GM18873 (cell line): ENCODE measurements at regions not wholly inside any gene's neighbourhood (a gene's known extent, or its start where the extent isn't known, plus 50 kb on each side); places are given as distances from the start of the nearest gene placed in this dataset.
"Not testable (repeated sequence)": the region's sequence is repeated elsewhere in the genome, so short reads cannot be mapped to it uniquely, and the experiment has no call there.

ENCODE experiments used
- ATAC-seq: cut with Tn5 transposase; IDR thresholded peaks from one replicate; pipeline ENCODE4 v1.9.1; 2021; ENCODE audit warnings: mild to moderate bottlenecking, moderate library complexity, moderate number of reproducible peaks; ENCODE audit not compliant: unreplicated experiment, low FRiP score

DNA sequence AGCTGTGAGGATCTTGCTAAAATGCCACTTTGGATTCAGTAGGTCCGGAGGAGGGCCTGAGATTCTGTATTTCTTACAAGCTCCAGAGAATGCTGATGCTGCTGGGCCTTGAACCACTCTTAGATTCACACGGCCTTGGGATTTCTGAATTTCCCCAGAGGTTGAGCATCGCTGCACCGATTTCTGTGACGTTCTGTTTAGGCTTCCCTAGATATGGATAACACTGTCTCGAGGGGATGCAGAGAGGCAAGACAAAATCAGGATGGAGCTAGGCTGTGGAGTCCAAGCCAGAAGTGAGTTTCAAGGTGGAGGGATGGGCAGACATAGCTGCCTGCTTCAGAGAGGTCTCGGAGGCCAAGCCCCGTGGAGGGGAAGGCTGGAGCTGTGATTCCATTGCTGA, 415.9 kb upstream of the PROX1 start:
- ATAC-seq = no peak

DNA sequence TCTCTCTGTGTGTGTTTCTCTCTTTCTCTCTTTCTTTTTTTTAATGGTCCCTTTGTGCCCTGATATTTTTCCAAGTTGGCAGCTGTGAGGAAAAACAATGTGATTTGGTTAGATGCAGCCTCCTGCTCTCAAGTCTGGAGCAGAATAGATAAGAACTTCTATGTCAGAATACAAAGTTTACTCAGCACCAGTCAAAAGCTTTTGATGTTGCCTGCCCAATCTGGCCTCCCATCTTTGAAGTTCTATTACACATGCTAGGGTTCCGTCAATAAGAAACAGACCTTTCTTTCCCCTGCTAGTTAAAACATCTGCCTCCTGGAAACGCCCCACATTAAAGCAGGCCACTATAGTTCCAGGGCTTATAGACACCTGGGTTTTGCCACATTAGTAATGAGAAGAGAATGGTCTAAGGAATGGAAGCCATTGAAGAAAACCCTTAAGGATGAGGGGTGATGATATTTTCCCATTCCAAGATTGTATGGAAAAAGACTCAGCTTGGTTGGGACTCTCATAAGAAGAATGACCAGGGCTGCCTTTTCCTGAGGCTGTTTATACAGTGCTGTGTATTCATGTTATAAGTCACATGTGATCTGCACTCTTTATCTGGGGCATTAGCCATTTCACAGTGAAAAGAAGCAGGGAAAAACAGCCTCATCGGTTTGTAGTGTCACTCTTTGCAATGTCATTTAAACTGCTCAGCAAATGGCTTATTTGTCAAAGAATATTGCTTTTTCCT, 414.7 kb upstream of the PROX1 start:
- ATAC-seq = no peak

DNA sequence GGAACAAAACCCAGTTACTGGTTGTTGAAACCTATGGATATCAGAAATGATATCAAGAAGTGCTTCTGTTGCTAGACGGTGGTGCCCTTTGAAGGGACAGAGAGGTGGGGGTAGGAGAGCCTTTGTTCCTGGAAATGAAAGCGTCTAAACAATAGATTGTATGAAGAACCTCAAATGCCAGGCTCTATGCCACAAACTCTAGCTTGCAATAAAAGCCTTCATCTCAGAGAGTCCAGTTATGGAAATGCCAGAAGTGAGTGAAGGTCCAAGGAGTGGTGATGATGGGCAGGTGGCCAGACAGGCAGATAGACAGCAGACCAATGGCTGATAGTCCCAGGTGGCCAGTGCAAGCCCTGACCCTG, 414.1 kb upstream of the PROX1 start:
- ATAC-seq = no peak

DNA sequence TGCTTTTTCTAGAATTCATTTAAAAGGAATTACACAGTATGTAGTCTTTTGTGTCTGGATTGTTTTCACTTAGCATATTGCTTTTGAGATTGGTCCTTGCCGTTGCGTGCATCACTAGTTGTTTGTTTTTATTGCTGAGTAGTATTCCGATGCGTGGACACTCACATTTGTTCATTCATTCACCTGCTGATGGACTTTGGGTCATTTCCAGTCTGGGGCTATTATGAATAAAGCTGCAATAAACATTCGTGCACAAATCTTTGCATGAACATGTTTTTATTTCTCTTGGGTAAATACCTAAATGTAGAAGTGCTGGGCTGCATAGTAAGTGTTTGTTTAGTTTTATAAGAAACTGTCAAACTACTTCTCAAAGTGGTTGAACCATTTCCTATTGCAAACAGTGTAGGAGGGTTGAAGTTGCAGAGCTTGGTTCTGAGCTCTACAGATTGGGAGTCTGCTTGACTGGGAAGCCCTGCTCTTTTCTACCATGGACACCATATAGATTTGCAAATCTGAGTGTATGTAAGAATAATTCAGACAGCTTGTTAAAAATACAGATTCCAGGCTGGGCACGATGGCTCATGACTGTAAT, 404.7 kb upstream of the PROX1 start:
- ATAC-seq = no peak

DNA sequence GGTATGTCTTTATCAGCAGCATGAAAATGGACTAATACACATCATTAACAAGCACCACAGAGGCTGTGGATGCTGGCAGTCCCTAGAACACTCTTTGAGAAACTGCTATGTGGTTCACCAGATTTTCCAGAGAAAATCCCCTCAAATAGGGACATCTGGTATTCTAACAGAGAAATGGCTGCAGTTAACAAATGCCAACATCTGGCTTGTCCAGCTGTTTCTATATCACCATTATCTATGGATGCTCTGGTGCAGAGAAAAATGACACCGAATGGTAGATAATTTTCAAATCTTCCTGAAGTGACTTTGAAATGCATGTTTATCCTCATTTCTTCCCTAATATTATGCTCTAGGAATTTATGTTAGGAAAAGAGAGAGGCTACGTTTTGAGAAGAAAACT, 403.5 kb upstream of the PROX1 start:
- no peak for ATAC-seq

DNA sequence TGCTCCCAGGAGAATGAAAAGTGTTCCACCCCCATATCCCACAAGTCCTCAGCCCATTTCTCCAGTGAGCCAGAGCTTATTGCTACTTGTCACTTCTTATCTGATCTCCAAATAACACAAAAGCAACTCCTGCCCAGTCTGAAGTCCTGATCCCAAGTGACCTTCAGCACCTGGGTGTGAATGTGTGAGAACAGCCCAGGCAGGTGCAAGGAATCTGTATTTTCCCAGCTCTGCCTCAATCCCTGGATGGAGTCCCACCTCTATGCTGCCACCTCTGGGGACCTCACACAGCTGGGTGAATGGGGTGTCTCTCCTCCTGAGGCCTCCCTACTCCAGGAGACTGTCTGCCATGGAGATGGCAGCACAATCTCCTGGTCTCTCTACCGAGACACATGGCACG, 402.4 kb upstream of the PROX1 start:
- ATAC-seq = no peak

DNA sequence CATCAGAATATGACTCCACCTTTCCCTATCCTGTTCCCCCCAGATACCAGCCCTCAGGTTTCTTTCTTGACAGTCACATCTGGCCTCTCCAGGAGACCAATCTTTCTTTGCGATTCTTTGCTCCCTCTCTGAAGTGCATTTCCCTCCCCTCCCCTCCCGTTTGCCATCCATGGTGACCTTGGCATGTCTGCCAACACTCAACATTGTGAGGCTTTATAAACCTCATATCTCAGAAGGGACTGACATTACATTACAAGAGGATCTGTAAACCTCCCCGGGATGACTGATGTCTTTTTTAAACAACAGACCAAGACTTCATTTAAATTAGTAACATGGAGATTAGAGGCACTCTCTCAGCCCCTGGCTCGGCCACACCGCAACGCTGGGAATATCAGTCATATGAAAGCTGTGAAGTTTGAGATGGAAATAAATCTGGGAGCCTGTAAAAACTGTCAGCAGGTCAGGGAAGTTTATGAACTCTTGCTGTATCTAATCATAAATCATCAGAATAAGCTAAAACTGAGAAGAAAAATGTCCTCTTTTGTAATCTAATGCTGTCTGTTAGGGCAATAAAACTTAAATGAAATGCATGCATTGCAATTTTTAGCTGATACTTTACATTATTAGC, 401.7 kb upstream of the PROX1 start:
- ATAC-seq = no peak

DNA sequence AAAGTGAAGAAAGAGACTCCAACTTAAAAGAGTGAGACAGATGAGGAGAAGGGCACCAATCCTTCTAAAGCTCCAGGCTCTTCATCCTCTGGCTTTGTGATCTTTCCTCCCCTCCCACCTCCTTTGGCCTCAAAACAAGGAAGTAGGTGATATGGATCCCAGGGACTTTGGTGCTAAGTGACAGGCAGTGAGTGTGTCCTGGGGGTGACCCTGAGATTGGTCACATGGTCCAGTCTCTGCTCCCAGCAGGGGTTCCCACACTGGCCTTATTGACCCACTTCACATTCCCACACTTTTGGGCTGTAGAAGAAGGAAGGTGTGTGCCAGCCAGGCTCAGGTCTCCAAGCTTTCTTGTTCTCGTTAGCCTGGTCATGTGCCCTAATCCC, 401.2 kb upstream of the PROX1 start:
- no peak for ATAC-seq

DNA sequence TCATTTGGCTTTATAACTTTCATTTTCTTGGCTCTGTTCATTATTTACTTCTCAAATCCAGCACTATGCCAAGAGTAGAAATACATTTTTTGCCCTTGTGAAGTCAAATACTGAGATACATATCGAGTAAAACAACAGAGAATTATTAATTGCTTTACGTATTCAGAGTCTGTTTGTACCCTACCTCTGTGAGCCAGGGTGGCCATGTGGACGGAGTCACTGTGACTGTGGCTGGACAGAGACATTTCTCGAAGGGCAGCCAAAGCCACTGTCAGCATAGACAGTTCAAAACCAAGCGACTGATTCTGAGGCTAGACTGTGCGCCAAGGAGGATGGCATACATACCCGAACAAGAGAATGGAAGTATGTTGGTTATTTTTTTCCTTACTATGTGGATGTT, 391.0 kb upstream of the PROX1 start:
- ATAC-seq = no peak

DNA sequence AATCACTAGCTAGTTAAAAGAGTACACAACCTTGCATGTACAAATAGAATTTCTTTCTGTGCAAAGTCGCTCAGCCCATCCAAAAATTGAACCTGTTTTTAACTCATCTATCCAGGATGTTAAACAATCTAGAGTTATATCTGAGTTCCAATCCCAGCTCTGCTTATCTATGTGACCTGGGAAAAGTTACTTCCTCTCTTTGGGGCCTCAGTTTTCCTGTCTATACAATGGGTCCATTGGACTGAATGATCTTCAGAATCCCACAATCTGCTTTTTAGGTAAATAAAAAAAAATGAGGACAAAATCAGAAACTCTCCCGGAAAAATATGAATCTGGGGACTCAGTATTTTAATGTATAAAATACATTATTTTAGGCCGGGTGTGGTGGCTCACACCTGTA, 389.5 kb upstream of the PROX1 start:
- no peak for ATAC-seq

DNA sequence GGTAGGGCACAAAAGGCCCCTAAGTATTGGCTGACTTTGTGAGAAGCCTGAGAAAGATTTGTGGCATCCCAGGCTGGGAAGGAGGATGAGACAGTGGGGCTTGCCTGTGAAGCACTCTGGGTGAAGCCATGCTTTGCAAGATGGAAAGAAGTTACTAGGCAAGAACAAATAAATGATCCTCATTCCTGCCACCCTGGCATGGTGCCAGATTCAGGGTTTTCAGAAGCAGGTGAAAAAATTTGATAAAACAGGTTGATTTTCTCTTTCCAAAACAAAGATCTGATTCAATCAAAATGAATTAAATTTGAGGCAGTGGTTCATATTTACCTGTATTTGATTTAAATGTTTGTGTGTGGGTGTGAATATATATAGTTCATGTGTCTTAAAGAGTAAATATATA, 386.9 kb upstream of the PROX1 start:
- ATAC-seq = no peak

DNA sequence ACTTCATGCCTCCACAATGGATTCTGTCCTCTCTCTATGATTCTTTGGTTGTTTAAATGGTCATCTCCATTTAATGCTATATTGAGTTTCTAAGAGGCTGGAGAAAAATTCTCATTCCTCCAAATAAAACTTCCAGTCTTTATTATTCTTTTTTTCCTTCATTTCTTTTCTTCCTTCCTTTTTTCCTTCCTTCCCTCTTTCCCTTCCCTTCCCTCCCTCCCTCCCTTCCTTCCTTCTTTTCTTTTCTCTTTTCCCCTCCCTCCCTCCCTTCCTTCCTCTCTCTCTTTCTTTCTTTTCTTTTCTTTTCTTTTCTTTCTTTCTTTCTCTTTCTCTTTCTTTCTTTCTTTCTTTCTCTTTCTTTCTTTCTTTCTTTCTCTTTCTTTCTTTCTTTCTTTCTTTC, 386.1 kb upstream of the PROX1 start:
- ATAC-seq = not testable (repeated sequence)

DNA sequence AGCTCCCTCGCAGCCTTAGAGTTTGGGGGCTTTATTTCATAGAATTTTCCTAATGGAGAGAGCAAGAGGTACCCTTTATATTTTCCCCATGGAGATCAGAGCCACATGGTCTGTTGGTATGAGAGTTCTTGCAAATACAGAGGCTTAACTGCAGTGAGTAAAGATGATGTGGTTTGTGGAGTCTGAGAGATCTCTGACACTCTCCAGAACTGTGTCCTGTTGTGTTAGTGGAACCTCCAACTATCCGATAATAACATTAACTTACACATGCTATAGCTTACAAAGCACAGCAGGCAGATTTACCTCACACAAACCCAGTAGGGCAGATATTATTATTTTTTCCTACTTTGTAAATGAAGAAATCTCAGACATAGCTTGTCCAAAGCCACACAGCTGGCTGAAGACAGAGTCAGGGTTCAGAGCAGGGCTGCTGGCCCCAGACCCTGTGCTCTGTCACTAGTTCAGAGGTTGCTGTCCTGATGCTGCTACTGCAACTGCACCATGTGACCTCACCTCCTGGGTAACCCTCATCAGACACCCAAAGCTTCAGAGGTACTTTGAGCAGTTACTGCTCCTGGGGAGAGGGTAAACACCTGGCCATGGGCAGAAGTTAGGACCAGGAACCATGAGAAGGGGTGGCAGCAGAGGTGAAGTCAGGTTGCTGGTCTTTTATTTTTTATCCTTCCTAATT, 384.8 kb upstream of the PROX1 start:
- ATAC-seq = no peak

DNA sequence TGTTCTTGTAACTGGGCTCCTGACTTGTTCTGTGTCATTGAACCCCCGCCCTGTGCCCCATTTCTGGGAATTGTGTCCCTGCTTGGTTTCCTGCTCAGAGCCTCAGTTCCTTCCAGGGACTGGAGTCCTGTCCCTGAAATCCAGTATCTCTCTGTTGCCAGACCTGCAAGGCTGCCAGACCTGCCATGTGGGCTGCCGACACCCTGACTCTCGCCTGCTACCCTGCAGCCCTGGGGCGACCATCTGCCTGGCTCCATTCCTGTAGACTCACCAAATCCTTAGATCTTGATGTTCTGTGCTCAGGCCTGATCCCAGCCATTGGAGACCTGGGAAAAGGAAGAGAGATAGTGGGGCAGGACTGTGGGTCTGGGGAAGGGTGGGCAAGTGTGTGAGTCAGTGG, 383.3 kb upstream of the PROX1 start:
- ATAC-seq = no peak

DNA sequence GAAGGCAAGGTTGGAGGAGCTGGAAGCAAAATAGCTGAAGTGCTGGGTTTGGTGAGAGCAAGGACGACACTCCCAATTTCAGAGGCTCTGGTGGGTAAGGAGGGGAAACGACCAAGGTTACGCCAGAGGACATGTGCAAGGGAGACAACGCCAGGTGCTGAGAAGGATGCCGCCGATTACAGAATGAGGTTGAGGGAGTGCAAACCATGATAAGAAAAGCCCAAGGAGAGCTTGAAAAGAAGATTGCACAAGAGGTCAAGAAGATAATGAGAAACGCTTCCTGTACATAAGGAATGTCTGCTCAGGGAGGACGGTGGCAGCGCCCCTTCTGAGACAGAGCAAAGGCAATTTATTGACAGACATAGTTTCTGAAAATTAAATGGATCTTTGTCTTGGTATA, 382.0 kb upstream of the PROX1 start:
- no peak for ATAC-seq

DNA sequence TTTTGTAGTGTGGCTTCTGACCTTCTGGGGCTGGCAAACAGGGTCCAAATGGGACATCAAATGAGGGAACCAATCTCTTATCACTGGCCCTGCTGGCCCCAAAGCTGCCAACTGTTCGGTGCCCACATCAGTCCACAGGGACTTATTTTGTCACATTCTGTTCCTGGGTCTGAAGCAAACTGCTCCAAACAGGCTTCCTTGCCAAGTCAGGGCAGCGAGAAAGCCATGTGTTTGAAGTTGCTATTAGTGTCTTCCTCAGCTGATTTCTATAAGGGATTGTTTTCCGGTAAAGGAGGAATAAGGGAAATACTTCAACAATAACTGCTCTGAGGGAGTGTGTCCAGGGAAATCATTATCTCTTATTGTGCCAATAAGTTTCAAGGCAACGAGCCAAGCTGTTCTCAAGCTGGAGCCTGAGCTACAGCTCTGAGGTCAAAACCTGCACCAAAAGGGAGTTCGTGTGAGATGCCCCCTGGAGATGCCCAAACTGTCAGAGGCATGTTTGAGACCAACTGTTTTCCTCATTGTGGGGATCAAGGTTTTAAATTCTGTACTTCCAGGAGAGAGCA, 381.4 kb upstream of the PROX1 start:
- no peak for ATAC-seq

DNA sequence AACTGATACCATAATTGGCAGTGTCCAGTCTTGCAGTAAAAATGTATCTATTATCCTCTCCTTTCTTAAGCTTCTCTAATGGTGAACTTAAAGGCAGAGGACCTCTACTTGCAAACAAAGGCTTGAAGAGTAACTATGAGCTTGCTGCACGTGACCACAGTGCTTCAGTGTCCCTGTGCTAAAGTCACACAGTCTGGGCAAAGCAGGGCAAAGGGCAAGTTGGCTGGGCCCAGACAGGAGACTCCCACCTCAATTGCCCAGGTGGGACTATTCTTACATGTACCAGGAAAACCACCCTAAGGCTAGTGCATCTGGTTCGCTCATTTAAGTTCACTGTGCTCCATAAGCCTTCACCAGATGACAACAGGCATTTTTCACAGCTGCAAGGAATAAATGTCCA, 374.2 kb upstream of the PROX1 start:
- no peak for ATAC-seq

DNA sequence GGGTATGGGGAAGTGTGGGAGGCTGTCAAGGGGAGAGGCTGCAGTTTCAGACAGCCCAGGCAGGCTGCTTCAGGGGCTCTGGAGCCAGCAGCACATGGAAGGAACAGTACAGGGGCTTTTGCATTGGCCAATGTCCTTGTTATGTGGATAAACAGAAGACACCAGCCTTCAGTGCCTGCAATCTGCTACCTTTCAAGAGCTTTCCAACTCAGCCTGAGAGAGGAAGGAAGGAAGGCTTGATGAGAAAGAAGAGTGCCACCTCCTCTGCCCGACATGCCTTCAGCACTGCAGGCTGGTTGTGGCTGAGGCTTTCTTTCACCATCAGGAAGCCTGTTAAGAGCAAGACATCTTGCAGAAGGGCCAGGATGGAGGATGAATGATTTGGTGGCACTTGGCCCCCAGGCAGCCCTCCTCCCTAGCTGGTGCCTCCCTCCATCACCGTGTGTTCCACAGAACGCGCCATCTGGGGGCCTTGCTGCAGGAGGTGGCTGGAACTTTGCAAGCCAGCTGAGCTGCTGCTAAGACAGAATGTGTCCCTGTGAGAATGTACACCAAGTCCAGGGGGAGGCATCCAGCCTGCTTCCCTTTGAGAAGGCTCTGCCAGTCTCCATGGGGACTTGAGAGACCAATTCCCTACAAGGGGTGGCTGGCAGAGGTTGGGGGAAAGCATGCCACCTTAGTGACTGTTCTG, 372.4 kb upstream of the PROX1 start:
- no peak for ATAC-seq

DNA sequence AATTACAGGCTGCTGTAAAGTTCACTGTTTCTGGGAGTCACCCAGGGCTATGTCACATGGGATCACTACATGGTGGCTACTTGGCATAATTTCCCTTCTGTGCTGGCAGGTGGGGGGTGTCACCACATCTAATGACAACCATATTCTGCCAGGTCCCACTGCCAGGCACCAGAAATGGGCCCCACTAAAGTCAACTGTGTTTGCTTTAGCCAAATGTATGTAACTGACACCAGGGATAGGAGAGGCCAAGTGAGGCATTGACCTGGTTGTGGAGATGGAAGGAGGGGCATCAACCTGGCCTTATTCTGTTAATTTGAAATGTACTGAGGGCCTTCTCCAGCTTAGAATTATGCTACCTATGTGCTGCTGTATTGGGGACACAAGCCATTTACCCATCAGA, 370.6 kb upstream of the PROX1 start:
- ATAC-seq = no peak

DNA sequence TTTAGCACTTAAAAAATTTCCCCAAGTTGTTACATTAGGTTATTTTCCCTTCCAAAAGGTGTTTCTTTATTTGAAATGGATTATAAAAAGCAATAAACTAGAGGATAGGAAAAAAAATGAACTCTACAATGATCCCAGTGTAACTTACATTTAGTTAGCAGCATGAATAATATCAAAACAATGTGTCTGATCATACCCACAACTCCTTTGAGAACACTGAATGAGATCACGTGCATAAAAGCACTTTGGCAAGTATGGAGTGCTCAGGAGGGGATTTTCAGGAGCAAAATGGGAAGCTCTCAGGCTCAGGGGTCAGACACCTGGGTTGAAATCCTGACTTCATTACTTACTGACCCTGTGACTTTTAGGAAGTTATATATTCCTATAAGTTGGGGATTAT, 369.7 kb upstream of the PROX1 start:
- no peak for ATAC-seq

DNA sequence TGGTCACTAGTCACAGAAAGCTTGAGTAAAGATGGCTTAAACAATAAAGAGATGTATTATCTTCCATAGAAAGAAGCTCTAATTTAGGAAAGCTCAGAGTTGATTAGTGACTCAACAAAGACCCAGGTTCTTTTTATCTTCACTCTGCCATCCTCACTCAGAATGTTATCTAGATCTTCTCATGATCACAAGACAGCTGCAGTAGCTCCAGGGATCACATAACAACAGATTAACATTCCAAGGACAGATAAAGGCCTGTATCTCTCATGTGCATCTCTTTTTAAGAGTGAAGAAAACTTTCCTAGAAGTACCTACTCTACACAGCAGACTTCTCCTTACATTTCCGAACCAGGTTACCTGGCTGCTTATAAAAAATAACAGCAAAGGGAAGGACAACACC, 368.7 kb upstream of the PROX1 start:
- ATAC-seq = no peak
